Panc1 (cell line): ENCODE measurements at regions not wholly inside any gene's neighbourhood (a gene's known extent, or its start where the extent isn't known, plus 50 kb on each side); places are given as distances from the start of the nearest gene placed in this dataset.

ENCODE experiments used
- ATAC-seq: fragments of 200-7000 bp; cut with Tn5 transposase; 2 replicates; pipeline ENCODE4 v1.9.1; 2020; ENCODE audit warnings: mild to moderate bottlenecking, moderate library complexity
- BruUV-seq: library from RNA; stranded (reverse); fragments of 400-500 nt; replicated peaks from 2 replicates; lab custom pipeline; 2021; lab: Mats Ljungman, UMichigan
- CTCF ChIA-PET: fragments of 300-600 bp; sonication (Branson Sonifier 250); formaldehyde crosslinking; loops from one replicate; lab custom pipeline; 2022; ENCODE audit warnings: antibody characterized with exemption; lab: Charles Lee
- POLR2A ChIA-PET: fragments of 300-600 bp; sonication (Branson Sonifier 250); formaldehyde crosslinking; loops from one replicate; lab custom pipeline; 2022; ENCODE audit warnings: antibody characterized with exemption; lab: Charles Lee
- DNase-seq: peaks from one replicate; pipeline ENCODE4 v3.0.0-alpha.2; 2010; ENCODE audit warnings: low read depth, low spot score
- H3K27ac ChIP-seq: 2 replicates; pipeline ENCODE4 v1.5.1; 2011; ENCODE audit warnings: mild to moderate bottlenecking, low read length, inconsistent platforms
- H3K27me3 ChIP-seq: fragments of 200-500 bp; sonication (Bioruptor generic); 2 replicates; pipeline ENCODE4 v1.6.0; 2014; ENCODE audit warnings: low read length, inconsistent platforms; ENCODE audit not compliant: control insufficient read depth, insufficient read depth
- H3K36me3 ChIP-seq: fragments of 200-500 bp; sonication (Bioruptor generic); 2 replicates; pipeline ENCODE4 v1.5.1; 2014; ENCODE audit warnings: inconsistent platforms, mild to moderate bottlenecking, low read length, moderate library complexity; ENCODE audit not compliant: control insufficient read depth, insufficient read depth
- H3K4me1 ChIP-seq: 2 replicates; pipeline ENCODE4 v1.5.1; 2011; ENCODE audit warnings: inconsistent platforms, mild to moderate bottlenecking, low read length, moderate library complexity; ENCODE audit not compliant: control insufficient read depth, insufficient read depth
- H3K4me3 ChIP-seq, 2 experiments: 2 replicates each; pipeline ENCODE4 v1.5.1; 2011 to 2012; ENCODE audit warnings: low read depth in 2 of 2, low read length in 2 of 2, mild to moderate bottlenecking in 2 of 2, inconsistent platforms in 1 of 2, moderate library complexity in 1 of 2
- H3K9me3 ChIP-seq: fragments of 200-500 bp; sonication (Bioruptor generic); 2 replicates; pipeline ENCODE4 v1.5.1; 2014; ENCODE audit warnings: low read depth, mild to moderate bottlenecking, inconsistent platforms, low read length, moderate library complexity; ENCODE audit not compliant: control insufficient read depth, insufficient read depth
- CTCF ChIP-seq: fragments of 450-650 bp; IDR thresholded peaks from 2 replicates; pipeline ENCODE4 v1.5.1; 2017; ENCODE audit warnings: mild to moderate bottlenecking
- POLR2AphosphoS5 ChIP-seq: IDR thresholded peaks from 2 replicates; pipeline ENCODE4 v1.6.1; 2012; ENCODE audit warnings: mild to moderate bottlenecking, low read depth, low read length, moderate library complexity
- REST ChIP-seq, 2 experiments: IDR thresholded peaks; 2 replicates each; pipeline ENCODE4 v1.6.1; 2011 to 2012; ENCODE audit warnings: low read depth in 2 of 2, control low read depth in 1 of 2, low read length in 1 of 2, mild to moderate bottlenecking in 1 of 2, moderate library complexity in 1 of 2; ENCODE audit not compliant: insufficient read depth in 1 of 2
- SIN3A ChIP-seq: IDR thresholded peaks from 2 replicates; pipeline ENCODE4 v1.6.1; 2012; ENCODE audit warnings: low read depth, mild to moderate bottlenecking, low read length, moderate library complexity, borderline replicate concordance; ENCODE audit not compliant: insufficient read depth
- TCF7L2 ChIP-seq: IDR thresholded peaks from 2 replicates; pipeline ENCODE4 v1.6.1; 2011; ENCODE audit warnings: mild to moderate bottlenecking, low read depth, low read length, inconsistent platforms
- in situ Hi-C: cut with HindIII; loops from 2 replicates; pipeline ENCODE4 v1.10.0; 2016; ENCODE audit warnings: low sequenced_read_pairs, low pct_unique_long_range_greater_than_20kb
- intact Hi-C: fragments of 100-400 bp; cut with micrococcal nuclease; formaldehyde crosslinking; loops from one replicate; pipeline ENCODE4 v1.10.0; 2022; ENCODE audit not compliant: unreplicated experiment

- ChIA-PET CTCF (no interaction called here), POLR2A (no interaction called here)
- TF ChIP-seq POLR2AphosphoS5 (no peak), CTCF (no peak), REST (IDR thresholded peaks at IDR 0.05; ENCODE audit: insufficient read depth in 1 of 2, low read depth in 2 of 2, low read length in 1 of 2) (no peak), TCF7L2 (no peak), SIN3A (no peak)
- ATAC-seq (no peak), DNase-seq (no peak)
- in situ Hi-C loops (no loop called here), intact Hi-C loops (no loop called here)
- BruUV-seq: no TSS peak
- no peak overlapping the region for H3K4me3 ChIP-seq
- H3K9me3 ChIP-seq: no peaks in the 10 kb centered on the region
- no peaks in the 10 kb centered on the region for H3K4me1 ChIP-seq
- no peak overlapping the region for H3K27ac ChIP-seq
- H3K36me3 ChIP-seq: no peaks in the 10 kb centered on the region
- no peaks in the 10 kb centered on the region for H3K27me3 ChIP-seq
These were observed 114.7 kb upstream of the EDNRA start for GRCh38 chr4:147366164-147366563.

GRCh38 chr4:147367891-147368290, 113.0 kb upstream of the EDNRA start:
- Histone ChIP-seq H3K36me3 (no peaks in the 10 kb centered on the region), H3K4me3 (no peak overlapping the region), H3K27me3 (no peaks in the 10 kb centered on the region), H3K27ac (no peak overlapping the region), H3K9me3 (no peaks in the 10 kb centered on the region), H3K4me1 (no peaks in the 10 kb centered on the region)
- intact Hi-C loops (no loop called here), in situ Hi-C loops (no loop called here)
- no peak for DNase-seq
- BruUV-seq: no TSS peak
- ATAC-seq: no peak
- TF ChIP-seq REST (IDR thresholded peaks at IDR 0.05; ENCODE audit: insufficient read depth in 1 of 2, low read depth in 2 of 2, low read length in 1 of 2) (no peak), CTCF (no peak), TCF7L2 (no peak), SIN3A (no peak), POLR2AphosphoS5 (no peak)
- ChIA-PET POLR2A (no interaction called here), CTCF (no interaction called here)
